SU-DHL-6 (cell line): ENCODE measurements at regions not wholly inside any gene's neighbourhood (a gene's known extent, or its start where the extent isn't known, plus 50 kb on each side); places are given as distances from the start of the nearest gene placed in this dataset.
"Not testable (repeated sequence)": the region's sequence is repeated elsewhere in the genome, so short reads cannot be mapped to it uniquely, and the experiment has no call there.

Experiments
- H2AFZ ChIP-seq: fragments of 200-600 bp; sonication (generic); 2 replicates; pipeline ENCODE4 v1.6.1; 2014; ENCODE audit warnings: low read depth, mild to moderate bottlenecking, moderate library complexity, mixed read lengths, antibody characterized with exemption, low read length; ENCODE audit not compliant: severe bottlenecking
- H3F3A ChIP-seq: fragments of 200-600 bp; shearing (Covaris generic); 2 replicates; pipeline ENCODE4 v1.6.0; 2016; ENCODE audit warnings: antibody characterized with exemption, mild to moderate bottlenecking; ENCODE audit not compliant: insufficient read depth
- H3K27ac ChIP-seq: fragments of 200-600 bp; sonication (generic); 2 replicates; pipeline ENCODE4 v1.5.1; 2016; ENCODE audit warnings: low read depth, mild to moderate bottlenecking, low read length, moderate library complexity, mixed read lengths
- H3K27me3 ChIP-seq: fragments of 200-600 bp; sonication (generic), shearing (Covaris generic); 2 replicates; pipeline ENCODE4 v1.6.0; 2014; ENCODE audit warnings: mild to moderate bottlenecking, low read length
- H3K36me3 ChIP-seq: fragments of 200-600 bp; sonication (generic); 2 replicates; pipeline ENCODE4 v1.6.1; 2014; ENCODE audit warnings: mild to moderate bottlenecking, low read length, mixed read lengths
- H3K4me2 ChIP-seq: fragments of 300-600, 200-600 bp; shearing (Covaris generic), sonication (generic); 2 replicates; pipeline ENCODE4 v1.6.0; 2014; ENCODE audit warnings: low read length, low read depth, mild to moderate bottlenecking; ENCODE audit not compliant: poor library complexity, severe bottlenecking
- H3K4me3 ChIP-seq: fragments of 200-600 bp; sonication (generic); 2 replicates; pipeline ENCODE4 v1.5.1; 2014; ENCODE audit warnings: antibody characterized with exemption, low read length, mild to moderate bottlenecking, mixed read lengths; ENCODE audit not compliant: insufficient read depth, poor library complexity, severe bottlenecking
- H3K79me2 ChIP-seq: fragments of 200-600 bp; sonication (generic); 2 replicates; pipeline ENCODE4 v1.6.1; 2014; ENCODE audit warnings: mild to moderate bottlenecking, low read length, moderate library complexity; ENCODE audit not compliant: insufficient read depth
- H3K9ac ChIP-seq: fragments of 200-600 bp; sonication (generic); 2 replicates; pipeline ENCODE4 v1.7.0; 2014; ENCODE audit warnings: mild to moderate bottlenecking, low read length
- H3K9me2 ChIP-seq: fragments of 200-600 bp; sonication (generic); replicated peaks from 2 replicates; pipeline ENCODE4 v1.6.1; 2014; ENCODE audit warnings: low read length; ENCODE audit not compliant: insufficient read depth
- H3K9me3 ChIP-seq: fragments of 200-600 bp; sonication (generic); 2 replicates; pipeline ENCODE4 v1.6.1; 2014; ENCODE audit warnings: low read length, mixed read lengths; ENCODE audit not compliant: insufficient read depth
- H4K20me1 ChIP-seq: fragments of 200-600 bp; sonication (generic); 2 replicates; pipeline ENCODE4 v1.6.1; 2014; ENCODE audit warnings: low read depth, mild to moderate bottlenecking, antibody characterized with exemption, low read length, moderate library complexity, mixed read lengths
- CTCF ChIP-seq: fragments of 200-600 bp; sonication (generic); IDR thresholded peaks from one replicate; pipeline ENCODE4 v1.5.1; 2017; ENCODE audit warnings: antibody characterized with exemption, mild to moderate bottlenecking, low read length, moderate library complexity; ENCODE audit not compliant: insufficient read depth, poor library complexity, severe bottlenecking
- EZH2phosphoT487 ChIP-seq: fragments of 200-600 bp; sonication (generic), shearing (Covaris generic); conservative IDR thresholded peaks from 2 replicates; pipeline ENCODE4 v1.6.1; 2018; ENCODE audit warnings: mild to moderate bottlenecking, antibody characterized with exemption, low read length, moderate library complexity, mixed read lengths

- H3K4me3 ChIP-seq, H3K36me3 ChIP-seq, H3K27ac ChIP-seq, H3K9me3 ChIP-seq, H3K79me2 ChIP-seq, H3K9me2 ChIP-seq, H3K4me2 ChIP-seq, H3K27me3 ChIP-seq, H3F3A ChIP-seq, H4K20me1 ChIP-seq, H2AFZ ChIP-seq, H3K9ac ChIP-seq: not testable (repeated sequence)
Measured at GRCh38 chrX:46080121-46080520, 465.1 kb downstream of the ZNF674 start.

- H3K27me3 ChIP-seq = no peaks in the 10 kb centered on the region
- no peak overlapping the region for H3K4me2 ChIP-seq
Measured at GRCh38 chrX:46072791-46073190, 472.4 kb downstream of the ZNF674 start.

GRCh38 chrX:46072372-46072771 lies 472.8 kb downstream of the ZNF674 start:
- Histone ChIP-seq H3K4me3 (no peak overlapping the region), H2AFZ (no peak overlapping the region), H3F3A (no peaks in the 10 kb centered on the region), H3K27ac (no peak overlapping the region), H3K27me3 (no peaks in the 10 kb centered on the region), H3K9ac (no peak overlapping the region), H4K20me1 (no peaks in the 10 kb centered on the region), H3K79me2 (no peaks in the 10 kb centered on the region), H3K36me3 (no peaks in the 10 kb centered on the region), H3K9me2 (no peaks in the 10 kb centered on the region), H3K9me3 (no peaks in the 10 kb centered on the region), H3K4me2 (no peak overlapping the region)
- no peak for TF ChIP-seq CTCF
- no peak for TF ChIP-seq EZH2phosphoT487

More at GRCh38 chrX:46072791-46073190, 472.4 kb downstream of the ZNF674 start:
- Histone ChIP-seq H3K27ac (no peak overlapping the region), H3K9me2 (no peaks in the 10 kb centered on the region), H3K4me3 (no peak overlapping the region), H3K79me2 (no peaks in the 10 kb centered on the region), H3K9me3 (no peaks in the 10 kb centered on the region), H2AFZ (no peak overlapping the region), H4K20me1 (no peaks in the 10 kb centered on the region), H3F3A (no peaks in the 10 kb centered on the region), H3K9ac (no peak overlapping the region), H3K36me3 (no peaks in the 10 kb centered on the region)
- no peak for TF ChIP-seq EZH2phosphoT487
- no peak for TF ChIP-seq CTCF

GRCh38 chrX:46070421-46070820 lies 474.8 kb downstream of the ZNF674 start:
- Histone ChIP-seq H3K27me3 (no peaks in the 10 kb centered on the region), H3K79me2 (no peaks in the 10 kb centered on the region), H2AFZ (no peak overlapping the region), H3K9me2 (no peaks in the 10 kb centered on the region), H3K9ac (no peak overlapping the region), H3K4me2 (no peak overlapping the region), H3K9me3 (no peaks in the 10 kb centered on the region), H3K27ac (no peak overlapping the region), H4K20me1 (no peaks in the 10 kb centered on the region), H3K4me3 (no peak overlapping the region), H3F3A (no peaks in the 10 kb centered on the region), H3K36me3 (no peaks in the 10 kb centered on the region)
- no peak for TF ChIP-seq CTCF
- TF ChIP-seq EZH2phosphoT487 = no peak
